ENCODE measurements at regions not wholly inside any gene's neighbourhood (a gene's known extent, or its start where the extent isn't known, plus 50 kb on each side); places are given as distances from the start of the nearest gene placed in this dataset.
"Not testable (repeated sequence)": the region's sequence is repeated elsewhere in the genome, so short reads cannot be mapped to it uniquely, and the experiment has no call there.

DNA sequence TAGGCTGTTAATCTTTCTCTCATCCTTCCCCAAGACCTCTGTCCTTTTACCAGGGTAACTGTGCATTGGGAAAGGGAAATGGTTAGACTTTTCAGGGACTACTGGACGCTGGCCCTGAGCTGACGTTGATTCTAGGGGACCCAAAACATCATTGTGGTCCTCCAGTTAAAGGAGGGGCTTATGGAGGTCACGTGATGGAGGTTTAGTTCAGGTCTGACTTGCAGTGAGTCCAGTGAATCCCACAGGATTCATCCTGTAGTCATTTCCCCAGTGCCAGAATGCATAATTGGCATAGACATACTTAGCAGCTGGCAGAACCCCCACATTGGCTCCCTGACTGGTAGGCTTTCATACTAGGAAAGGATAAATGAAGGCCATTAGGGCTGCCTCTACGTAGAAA, 246.3 kb downstream of the KCNE4 start:
- DNase-seq = peak; percentile 34

- no peak for DNase-seq
These were observed 248.3 kb downstream of the KCNE4 start for GRCh38 chr2:223300326-223300725.

DNA sequence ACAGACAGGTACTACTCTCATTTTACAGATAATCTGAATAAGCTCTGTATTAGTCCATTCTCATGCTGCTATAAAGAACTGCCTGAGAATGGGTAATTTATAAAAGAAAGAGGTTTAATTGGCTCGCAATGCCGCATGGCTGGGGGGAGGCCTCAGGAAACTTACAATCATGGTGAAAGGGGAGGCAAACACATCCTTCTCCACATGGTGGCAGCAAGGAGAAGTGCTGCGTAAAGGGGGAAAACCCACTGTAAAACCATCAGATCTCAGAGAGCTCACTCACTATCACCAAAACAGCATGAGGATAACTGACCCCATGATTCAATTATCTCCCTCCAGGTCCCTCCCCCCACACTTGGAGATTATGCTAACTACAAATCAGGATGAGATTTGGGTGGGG, 254.4 kb downstream of the KCNE4 start:
- DNase-seq = peak; percentile 42

DNA sequence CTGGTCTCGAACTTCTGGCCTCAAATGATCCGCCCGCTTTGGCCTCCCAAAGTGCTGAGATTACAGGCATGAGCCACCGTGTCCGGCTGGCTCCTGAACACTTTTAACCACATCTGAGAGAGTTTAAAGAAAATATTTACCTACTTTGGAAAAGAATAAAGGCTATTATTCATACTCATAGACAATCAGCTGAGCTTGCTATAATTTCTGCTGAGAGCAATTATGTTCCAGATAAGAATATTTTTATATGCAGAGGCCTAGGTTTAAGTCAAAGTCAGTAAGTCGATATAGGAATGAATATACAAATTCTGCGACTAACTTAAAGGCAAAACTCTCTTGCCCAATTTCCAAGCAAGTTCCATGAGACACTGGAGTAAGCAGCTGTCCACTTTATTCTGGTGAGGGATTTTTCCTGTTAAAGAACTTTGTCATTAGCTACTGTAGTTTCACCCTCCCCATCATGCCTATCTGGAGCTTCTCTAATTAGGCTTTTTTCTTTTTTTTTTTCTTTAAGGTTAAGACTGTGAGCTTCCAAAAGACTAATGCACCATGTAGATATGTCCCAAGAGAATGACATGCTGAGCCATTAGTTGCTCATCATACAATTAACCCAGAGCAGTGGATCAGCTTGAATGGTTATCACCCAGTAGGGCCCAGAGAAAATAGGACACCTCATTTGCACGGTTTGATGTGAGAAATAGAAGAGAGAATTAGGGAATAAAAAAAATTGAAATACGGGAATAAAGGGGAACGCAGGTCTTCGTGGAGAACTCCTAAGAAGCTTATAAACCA, 260.1 kb downstream of the KCNE4 start:
- DNase-seq = peak; percentile 13

DNA sequence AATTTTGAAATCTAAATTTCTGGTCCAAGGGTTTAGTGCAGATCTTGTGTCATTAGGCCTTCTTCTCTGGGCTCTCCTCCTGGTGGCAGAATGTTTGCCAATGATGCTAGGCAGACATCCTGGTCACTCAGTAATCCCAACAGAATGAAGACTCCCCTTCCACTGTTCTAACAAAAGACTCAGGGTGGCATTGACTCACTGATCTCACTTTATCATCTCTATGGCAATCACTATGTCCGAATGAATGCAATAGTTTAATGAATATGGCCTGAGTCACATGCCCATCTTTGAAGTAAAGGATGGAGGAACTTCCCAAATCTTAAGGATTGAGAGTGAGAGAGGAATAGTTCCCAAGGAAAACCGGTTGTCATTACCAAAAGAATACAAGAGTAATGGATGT, 261.1 kb downstream of the KCNE4 start:
- DNase-seq = no peak

GRCh38 chr2:223314811-223315210, 262.8 kb downstream of the KCNE4 start:
- DNase-seq = peak; percentile 2

DNA sequence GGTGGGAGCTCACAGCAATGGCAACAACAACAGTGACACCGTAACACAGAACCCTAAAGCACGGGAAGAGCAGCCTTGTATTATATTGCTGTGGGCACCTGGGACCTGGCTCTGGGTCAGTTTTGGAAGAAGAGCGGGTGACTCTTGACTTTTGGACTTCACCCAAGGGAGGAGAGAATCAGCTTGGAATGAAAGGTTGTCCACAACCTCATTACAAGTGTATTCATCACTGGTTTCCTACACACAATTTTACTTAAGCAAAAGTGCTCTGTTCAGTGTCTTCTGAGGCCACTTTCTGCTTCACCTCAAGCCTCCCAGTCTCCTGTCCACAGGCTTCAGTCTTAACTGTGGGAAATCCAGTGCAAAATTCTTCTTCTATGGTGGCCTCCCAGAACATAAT, 263.8 kb downstream of the KCNE4 start:
- DNase-seq = no peak

DNA sequence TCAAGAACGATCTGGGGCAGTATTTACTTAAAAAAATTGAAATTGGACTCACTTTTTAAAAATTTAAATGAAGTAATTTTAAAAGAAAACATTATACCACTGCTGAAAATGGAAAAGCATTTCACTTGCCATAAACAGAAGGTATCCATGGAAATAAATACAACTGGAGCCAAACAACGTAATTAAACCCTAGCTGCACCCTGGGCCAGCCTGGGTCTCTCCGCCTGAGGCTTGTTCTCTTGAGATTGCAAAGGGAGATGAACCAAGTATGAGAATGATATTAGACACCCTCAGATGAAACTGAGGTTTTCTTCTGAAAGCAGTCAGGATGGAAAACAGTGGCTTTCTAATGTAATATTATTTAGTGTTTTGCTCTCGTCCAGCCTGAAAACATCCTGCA, 264.4 kb downstream of the KCNE4 start:
- no peak for DNase-seq

- DNase-seq = no peak
These were observed 267.6 kb downstream of the KCNE4 start for GRCh38 chr2:223319601-223320000.

- no peak for DNase-seq
These were observed 272.4 kb downstream of the KCNE4 start for GRCh38 chr2:223324402-223324801.

DNA sequence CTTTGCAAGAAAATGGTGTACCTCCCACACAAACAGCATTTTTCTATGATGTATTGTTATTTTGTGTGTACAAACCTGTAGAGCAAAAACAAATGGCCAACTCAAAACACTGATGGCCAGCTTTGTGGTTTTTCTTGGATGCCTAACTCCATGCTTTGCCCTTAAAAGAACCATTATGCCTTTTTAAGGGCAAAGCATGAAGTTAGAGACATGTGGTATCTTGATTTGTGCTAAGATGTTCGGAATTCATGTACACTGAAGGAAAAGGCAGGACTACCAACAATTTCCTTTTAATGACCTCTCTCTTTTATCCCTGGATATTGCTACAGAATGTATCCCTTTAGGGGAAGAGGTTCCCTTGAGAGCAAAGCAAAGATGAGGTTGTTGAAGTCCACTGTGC, 273.6 kb downstream of the SCG2 start:
- DNase-seq = no peak

DNA sequence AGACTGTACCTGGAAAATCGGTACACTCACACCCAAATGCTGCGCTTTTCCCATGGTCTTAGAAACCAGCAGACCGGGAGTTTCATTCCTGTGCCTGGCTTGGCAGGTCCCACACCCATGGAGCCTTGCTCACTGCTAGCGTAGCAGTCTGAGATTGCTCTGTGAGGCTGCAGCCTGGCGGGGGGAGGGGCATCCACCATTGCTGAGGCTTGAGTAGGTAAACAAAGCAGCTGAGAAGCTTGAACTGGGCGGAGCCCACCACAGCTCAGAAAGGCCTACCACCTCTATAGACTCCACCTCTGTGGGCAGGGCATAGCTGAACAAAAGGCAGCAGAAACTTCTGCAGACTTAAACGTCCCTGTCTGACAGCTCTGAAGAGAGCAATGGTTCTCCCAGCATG, 271.4 kb downstream of the SCG2 start:
- not testable (repeated sequence) for DNase-seq

GRCh38 chr2:223338016-223338415, 264.1 kb downstream of the SCG2 start:
- no peak for DNase-seq

DNA sequence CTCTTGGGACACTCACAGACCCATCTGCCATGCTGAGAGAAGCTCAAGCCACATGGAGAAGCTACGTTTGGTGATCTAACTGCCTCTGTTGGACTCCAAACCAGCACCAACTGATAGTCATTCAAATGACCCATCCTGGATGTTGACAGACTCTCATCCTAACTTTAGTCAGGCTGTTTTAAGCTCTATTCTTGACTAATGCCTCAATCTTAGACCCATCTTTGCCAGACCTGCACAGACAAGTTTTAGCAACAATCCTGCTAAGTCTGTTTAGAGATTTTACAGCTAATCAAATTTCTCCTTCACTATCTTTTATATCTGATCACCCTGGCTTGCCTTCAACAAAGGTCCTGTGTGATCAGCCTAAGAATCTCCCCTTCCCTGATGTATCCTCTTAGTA, 245.1 kb downstream of the SCG2 start:
- DNase-seq = no peak

DNA sequence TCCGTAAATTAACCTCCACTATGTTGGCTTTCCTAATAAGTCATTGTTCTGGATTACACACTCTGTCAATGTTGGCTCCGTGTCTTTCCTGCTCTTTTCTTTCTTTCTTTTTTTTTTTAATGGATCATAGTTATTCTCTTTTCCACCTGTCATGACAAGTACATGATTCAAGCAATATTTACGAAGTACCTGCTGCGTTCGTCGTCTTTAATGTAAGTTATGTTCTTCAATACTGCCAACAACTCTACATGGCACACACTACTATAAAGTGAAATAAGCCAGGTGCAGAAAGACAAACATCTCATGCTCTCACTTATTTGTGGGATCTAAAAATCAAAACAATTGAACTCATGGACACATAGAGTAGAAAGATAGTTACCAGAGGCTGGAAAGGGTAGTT, 239.1 kb downstream of the SCG2 start:
- DNase-seq = no peak

- DNase-seq = no peak
These were observed 236.9 kb downstream of the SCG2 start for GRCh38 chr2:223365158-223365679.

GRCh38 chr2:223366566-223366965, 235.6 kb downstream of the SCG2 start:
- no peak for DNase-seq

DNA sequence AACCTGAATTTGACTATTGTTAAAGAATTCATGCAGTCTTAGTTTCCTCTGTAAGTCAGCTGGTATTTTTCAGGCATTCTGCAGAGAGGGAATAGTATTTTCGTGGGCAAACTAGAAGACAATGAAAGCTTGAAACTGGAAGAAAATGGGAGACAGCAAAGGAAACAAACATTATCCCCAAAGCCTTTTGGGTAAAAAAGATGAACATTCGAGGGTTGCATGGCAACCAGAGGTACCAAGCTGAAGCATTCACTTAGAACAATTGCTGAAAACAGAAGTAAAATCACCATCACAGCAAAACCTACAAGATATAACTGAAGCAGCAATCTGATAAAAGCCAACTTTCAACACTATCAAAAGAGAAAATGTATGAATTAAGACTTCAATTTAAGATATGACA, 233.7 kb downstream of the SCG2 start:
- no peak for DNase-seq

GRCh38 chr2:223369889-223370288, 232.3 kb downstream of the SCG2 start:
- no peak for DNase-seq

DNA sequence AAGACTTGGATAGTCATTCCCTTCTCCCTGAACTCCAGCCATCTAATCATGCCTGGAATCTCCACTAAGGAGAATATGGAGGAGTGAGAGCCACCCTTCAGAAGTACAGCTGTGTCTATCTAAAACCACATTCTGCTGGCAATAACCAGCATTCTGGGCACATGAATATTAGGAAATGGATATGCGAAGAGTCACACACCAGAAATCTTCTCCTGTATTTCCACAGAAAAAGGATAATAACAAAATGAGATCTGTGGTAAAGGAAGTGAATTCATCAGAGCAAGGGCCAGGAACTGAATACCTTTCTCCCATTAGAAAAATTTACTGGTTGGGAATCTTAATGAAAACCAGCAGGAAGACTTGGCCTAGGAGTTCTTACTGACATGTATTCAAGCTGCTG, 218.8 kb downstream of the SCG2 start:
- no peak for DNase-seq

GRCh38 chr2:223386189-223386588, 216.0 kb downstream of the SCG2 start:
- no peak for DNase-seq

- no peak for DNase-seq
These were observed 215.2 kb downstream of the SCG2 start for GRCh38 chr2:223386984-223387383.

- no peak for DNase-seq
These were observed 212.5 kb downstream of the SCG2 start for GRCh38 chr2:223389624-223390023.

DNA sequence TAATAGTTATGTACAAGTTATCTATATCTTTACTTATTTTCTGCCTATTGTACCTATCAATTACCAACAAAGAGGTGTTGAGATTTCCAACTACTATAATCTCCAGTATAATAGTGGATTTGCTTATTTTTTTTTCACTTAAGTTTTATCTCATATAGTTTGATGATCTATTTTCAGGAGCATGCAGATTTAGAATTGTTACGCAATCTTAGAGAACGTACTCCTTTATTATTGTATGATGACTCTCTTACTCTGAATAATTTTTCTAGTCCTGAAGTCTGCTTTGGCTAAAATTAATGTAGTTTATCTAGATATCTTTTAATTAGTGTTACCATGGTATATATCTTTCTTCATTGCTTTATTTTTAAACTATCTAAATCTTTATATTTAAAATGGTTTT, 205.2 kb downstream of the SCG2 start:
- no peak for DNase-seq

- DNase-seq = no peak
These were observed 202.7 kb downstream of the SCG2 start for GRCh38 chr2:223399357-223399957.
